GM12878 (cell line): ENCODE measurements at regions not wholly inside any gene's neighbourhood (a gene's known extent, or its start where the extent isn't known, plus 50 kb on each side); places are given as distances from the start of the nearest gene placed in this dataset.

Experiments used
- LARP7 ChIP-seq: fragments of 450-650 bp; IDR thresholded peaks from 2 replicates; pipeline ENCODE4 v1.6.1; 2017; ENCODE audit warnings: mild to moderate bottlenecking
- RFX5 ChIP-seq: IDR thresholded peaks from 2 replicates; pipeline ENCODE4 v1.6.1; 2011; ENCODE audit warnings: low read depth, low read length, improper control_type of control experiment
- SMAD5 ChIP-seq: IDR thresholded peaks from 2 replicates; pipeline ENCODE4 v1.6.1; 2016; ENCODE audit warnings: antibody characterized with exemption, low read depth
- TAF1 ChIP-seq: IDR thresholded peaks from 2 replicates; pipeline ENCODE4 v1.6.1; 2011; ENCODE audit warnings: mild to moderate bottlenecking, low read depth, low read length, borderline replicate concordance
- ZBTB11 ChIP-seq: fragments of 450-650 bp; formaldehyde crosslinking; IDR thresholded peaks from 2 replicates; pipeline ENCODE4 v1.5.0; 2022; ENCODE audit warnings: mild to moderate bottlenecking, missing genetic modification characterization

GRCh38 chr11:106621484-106621883, 396.8 kb downstream of the GUCY1A2 start (continued):
- TF ChIP-seq LARP7 (no peak), TAF1 (no peak), RFX5 (no peak), ZBTB11 (CRISPR knock-in tag) (no peak), SMAD5 (no peak)
